Neural progenitor cell (in vitro differentiated cells): ENCODE measurements at regions not wholly inside any gene's neighbourhood (a gene's known extent, or its start where the extent isn't known, plus 50 kb on each side); places are given as distances from the start of the nearest gene placed in this dataset.

Experiments
- DNase-seq: peaks from one replicate; pipeline ENCODE4 v3.0.0-alpha.2; 2016; ENCODE audit warnings: low spot score
- H2AFZ ChIP-seq: fragments of 200-600 bp; sonication (generic); replicated peaks from 2 replicates; pipeline ENCODE4 v1.6.1; 2016; ENCODE audit warnings: antibody characterized with exemption
- H3F3A ChIP-seq: fragments of 200-600 bp; sonication (generic); 2 replicates; pipeline ENCODE4 v1.6.1; 2016; ENCODE audit warnings: antibody characterized with exemption, low read depth
- H3K27ac ChIP-seq: fragments of 200-600 bp; sonication (generic); 2 replicates; pipeline ENCODE4 v1.5.1; 2016; ENCODE audit warnings: mild to moderate bottlenecking
- H3K27me3 ChIP-seq: fragments of 200-600 bp; sonication (generic); 2 replicates; pipeline ENCODE4 v1.6.1; 2016; ENCODE audit warnings: mild to moderate bottlenecking, moderate library complexity
- H3K36me3 ChIP-seq: fragments of 200-600 bp; sonication (generic); 2 replicates; pipeline ENCODE4 v1.5.1; 2016
- H3K4me1 ChIP-seq: fragments of 200-600 bp; sonication (generic); 2 replicates; pipeline ENCODE4 v1.6.1; 2016; ENCODE audit warnings: mixed run types
- H3K4me2 ChIP-seq: fragments of 200-600 bp; sonication (generic); 2 replicates; pipeline ENCODE4 v1.6.1; 2016
- H3K4me3 ChIP-seq: fragments of 200-600 bp; sonication (generic); 2 replicates; pipeline ENCODE4 v1.5.1; 2016
- H3K79me2 ChIP-seq: fragments of 200-600 bp; sonication (generic); 2 replicates; pipeline ENCODE4 v1.6.1; 2016; ENCODE audit warnings: low read depth
- H3K9ac ChIP-seq: fragments of 200-600 bp; sonication (generic); 2 replicates; pipeline ENCODE4 v1.6.1; 2016
- H3K9me3 ChIP-seq: fragments of 200-600 bp; sonication (generic); 2 replicates; pipeline ENCODE4 v1.5.1; 2016; ENCODE audit warnings: low read depth
- H4K20me1 ChIP-seq: fragments of 200-600 bp; sonication (generic); 2 replicates; pipeline ENCODE4 v1.6.1; 2016; ENCODE audit warnings: low read depth
- H3K27ac Mint-ChIP-seq: 3 replicates; pipeline ENCODE4 v1.8.0; 2021; ENCODE audit warnings: mixed read lengths
- H3K27me3 Mint-ChIP-seq: 2 replicates; pipeline ENCODE4 v1.8.0; 2022; ENCODE audit warnings: low read depth, mild to moderate bottlenecking, inconsistent platforms, moderate library complexity, mixed read lengths; ENCODE audit not compliant: insufficient read depth
- H3K36me3 Mint-ChIP-seq: 3 replicates; pipeline ENCODE4 v1.8.0; 2021; ENCODE audit warnings: mixed read lengths
- H3K4me1 Mint-ChIP-seq: 3 replicates; pipeline ENCODE4 v1.8.0; 2021; ENCODE audit warnings: mixed read lengths
- H3K4me3 Mint-ChIP-seq: 3 replicates; pipeline ENCODE4 v1.8.0; 2021; ENCODE audit warnings: mild to moderate bottlenecking, moderate library complexity, mixed read lengths
- H3K9me3 Mint-ChIP-seq: 3 replicates; pipeline ENCODE4 v1.8.0; 2020; ENCODE audit warnings: mixed read lengths
- CTCF ChIP-seq: fragments of 200-600 bp; sonication (generic); IDR thresholded peaks from 2 replicates; pipeline ENCODE4 v1.5.1; 2017; ENCODE audit warnings: antibody characterized with exemption, mild to moderate bottlenecking
- EZH2 ChIP-seq: fragments of 200-600 bp; sonication (generic); IDR thresholded peaks from 2 replicates; pipeline ENCODE4 v1.6.1; 2017; ENCODE audit warnings: antibody characterized with exemption, mild to moderate bottlenecking, moderate library complexity
- EZH2phosphoT487 ChIP-seq: fragments of 200-600 bp; sonication (generic); IDR thresholded peaks from 2 replicates; pipeline ENCODE4 v1.6.1; 2017; ENCODE audit warnings: antibody characterized with exemption

- Histone ChIP-seq H3K36me3 (no peaks in the 10 kb centered on the region), H2AFZ (no peak overlapping the region), H3F3A (no peaks in the 10 kb centered on the region), H4K20me1 (no peaks in the 10 kb centered on the region), H3K27ac (no peak overlapping the region), H3K27me3 (no peaks in the 10 kb centered on the region), H3K4me3 (no peak overlapping the region), H3K79me2 (no peaks in the 10 kb centered on the region), H3K9me3 (no peaks in the 10 kb centered on the region), H3K4me2 (no peak overlapping the region), H3K4me1 (no peaks in the 10 kb centered on the region), H3K9ac (no peak overlapping the region)
- Mint-ChIP-seq H3K9me3 (peaks cover 2% of the 10 kb centered on the region), H3K27ac (no peak overlapping the region), H3K27me3 (peaks cover 2% of the 10 kb centered on the region), H3K4me3 (no peak overlapping the region), H3K36me3 (no peaks in the 10 kb centered on the region), H3K4me1 (no peaks in the 10 kb centered on the region)
- DNase-seq, result no peak
- TF ChIP-seq EZH2 (no peak), EZH2phosphoT487 (no peak), CTCF (no peak)
Measured at GRCh38 chr6:45822873-45823272, 192.8 kb downstream of the CLIC5 start.

DNA sequence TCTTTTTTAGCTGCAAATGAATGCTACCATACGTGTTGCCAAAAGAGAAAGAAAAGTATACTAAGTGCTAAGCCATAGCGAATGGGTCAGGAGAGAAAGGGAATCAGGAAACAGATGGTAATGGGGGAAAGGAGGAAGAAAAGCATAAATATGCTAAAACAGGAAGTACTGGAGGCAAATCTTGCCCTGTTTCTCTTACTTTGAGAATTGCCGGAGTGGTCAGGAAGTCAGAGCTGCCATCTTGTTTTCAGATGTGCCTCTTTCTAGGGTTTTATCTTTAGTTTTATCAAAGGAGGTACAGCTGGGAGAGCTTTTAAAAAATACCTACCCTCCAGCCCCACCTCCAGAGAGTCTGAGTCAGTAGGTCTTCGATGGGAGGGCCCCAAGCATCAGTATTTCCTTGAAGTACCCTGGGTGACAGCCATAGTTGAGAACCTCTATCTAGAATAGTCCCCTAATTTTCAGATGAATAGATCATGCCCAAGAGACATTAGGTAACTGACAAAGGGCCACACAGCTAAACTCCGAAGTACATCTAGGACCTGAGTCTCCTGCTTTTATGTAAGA, 193.3 kb downstream of the CLIC5 start:
- Histone ChIP-seq H3K36me3 (no peaks in the 10 kb centered on the region), H3K4me3 (no peak overlapping the region), H3K9ac (no peak overlapping the region), H3K27me3 (no peaks in the 10 kb centered on the region), H3K79me2 (no peaks in the 10 kb centered on the region), H3K27ac (no peak overlapping the region), H3F3A (no peaks in the 10 kb centered on the region), H2AFZ (no peak overlapping the region), H3K4me2 (no peak overlapping the region), H3K4me1 (no peaks in the 10 kb centered on the region), H4K20me1 (no peaks in the 10 kb centered on the region), H3K9me3 (no peaks in the 10 kb centered on the region)
- peaks cover 2% of the 10 kb centered on the region for H3K9me3 Mint-ChIP-seq
- H3K27me3 Mint-ChIP-seq, result peaks cover 2% of the 10 kb centered on the region
- no peaks in the 10 kb centered on the region for H3K4me1 Mint-ChIP-seq
- TF ChIP-seq EZH2phosphoT487 (no peak), CTCF (no peak), EZH2 (no peak)
- no peak overlapping the region for H3K4me3 Mint-ChIP-seq
- no peak for DNase-seq
- no peaks in the 10 kb centered on the region for H3K36me3 Mint-ChIP-seq
- no peak overlapping the region for H3K27ac Mint-ChIP-seq

DNA sequence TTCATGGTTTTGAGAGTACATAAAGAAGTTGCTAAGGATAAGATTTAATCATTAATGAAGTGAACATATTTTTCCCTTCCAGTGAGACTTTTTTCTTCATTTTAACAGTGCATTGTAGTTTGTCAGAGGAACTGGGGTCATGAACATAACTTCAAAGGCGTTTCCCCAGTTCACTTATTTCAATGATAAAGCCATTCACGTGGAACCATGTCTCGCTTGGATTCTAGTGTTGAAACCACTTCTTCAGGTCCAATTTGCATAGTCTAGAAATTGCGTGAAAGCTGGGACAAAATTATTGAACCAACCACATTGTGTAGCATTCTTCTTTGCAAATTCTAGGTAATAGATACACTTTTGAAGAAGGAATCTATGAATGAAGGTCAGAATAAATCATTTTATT, 197.0 kb downstream of the CLIC5 start:
- Histone ChIP-seq H2AFZ (no peak overlapping the region), H3K27me3 (no peaks in the 10 kb centered on the region), H3K9ac (no peak overlapping the region), H3F3A (no peaks in the 10 kb centered on the region), H4K20me1 (no peaks in the 10 kb centered on the region), H3K36me3 (no peaks in the 10 kb centered on the region), H3K9me3 (no peaks in the 10 kb centered on the region), H3K4me2 (no peak overlapping the region), H3K27ac (no peak overlapping the region), H3K4me1 (no peaks in the 10 kb centered on the region), H3K79me2 (no peaks in the 10 kb centered on the region), H3K4me3 (no peak overlapping the region)
- H3K9me3 Mint-ChIP-seq, result peaks cover 2% of the 10 kb centered on the region
- TF ChIP-seq EZH2, result no peak
- no peak for TF ChIP-seq EZH2phosphoT487
- TF ChIP-seq CTCF, result no peak
- no peaks in the 10 kb centered on the region for H3K36me3 Mint-ChIP-seq
- H3K27ac Mint-ChIP-seq, result no peak overlapping the region
- H3K27me3 Mint-ChIP-seq, result no peaks in the 10 kb centered on the region
- no peak overlapping the region for H3K4me3 Mint-ChIP-seq
- DNase-seq, result no peak
- H3K4me1 Mint-ChIP-seq, result peaks cover 7% of the 10 kb centered on the region
